SK-N-SH (cell line): ENCODE measurements at regions not wholly inside any gene's neighbourhood (a gene's known extent, or its start where the extent isn't known, plus 50 kb on each side); places are given as distances from the start of the nearest gene placed in this dataset.

Experiments used
- CTCF ChIA-PET: fragments of 300-600, 350-600 bp; formaldehyde crosslinking; extraction: SDS; loops from one replicate; lab custom pipeline; 2021; lab: Yijun Ruan, JAX
- POLR2A ChIA-PET: fragments of 350-600 bp; sonication (Branson Sonifier 250); formaldehyde crosslinking; extraction: SDS; loops from one replicate; lab custom pipeline; 2020; ENCODE audit warnings: antibody characterized with exemption, inconsistent platforms; lab: Yijun Ruan, JAX
- DNase-seq: peaks from one replicate; pipeline ENCODE4 v3.0.0; 2012
- H2AFZ ChIP-seq: fragments of 200-600 bp; sonication (generic); 2 replicates; pipeline ENCODE4 v1.8.1; 2016; ENCODE audit warnings: antibody characterized with exemption, mild to moderate bottlenecking, low read depth
- H3F3A ChIP-seq: fragments of 200-600 bp; sonication (generic); replicated peaks from 2 replicates; pipeline ENCODE3; 2016; ENCODE audit warnings: antibody characterized with exemption, mild to moderate bottlenecking; ENCODE audit not compliant: insufficient read depth
- H3K27ac ChIP-seq, 2 experiments: fragments of 200-500 bp in 1 of 2; fragments of 200-600 bp in 1 of 2; sonication (Bioruptor generic) in 1 of 2; sonication (generic), shearing (Covaris generic) in 1 of 2; 2 replicates each; pipeline versions ENCODE4 v1.5.1 to v1.6.1; 2014 to 2016; ENCODE audit warnings: low read depth in 2 of 2, inconsistent platforms in 1 of 2, low read length in 1 of 2, mild to moderate bottlenecking in 1 of 2, mixed read lengths in 1 of 2
- H3K27me3 ChIP-seq: fragments of 200-600 bp; sonication (generic), shearing (Covaris generic); 2 replicates; pipeline ENCODE4 v1.6.1; 2016; ENCODE audit warnings: mixed run types; ENCODE audit not compliant: insufficient read depth
- H3K36me3 ChIP-seq, 2 experiments: fragments of 200-500 bp in 1 of 2; fragments of 200-600 bp in 1 of 2; sonication (Bioruptor generic) in 1 of 2; sonication (generic) in 1 of 2; replicated peaks in 1 of 2; 2 replicates each; pipeline versions ENCODE3 to v1.5.1; 2014 to 2016; ENCODE audit warnings: low read length in 1 of 2, mild to moderate bottlenecking in 1 of 2; ENCODE audit not compliant: insufficient read depth in 2 of 2, control insufficient read depth in 1 of 2
- H3K4me1 ChIP-seq, 2 experiments: fragments of 200-500 bp in 1 of 2; fragments of 200-600 bp in 1 of 2; sonication (Bioruptor generic) in 1 of 2; sonication (generic), shearing (Covaris generic) in 1 of 2; 2 replicates each; pipeline versions ENCODE4 v1.5.1 to v1.6.1; 2014 to 2016; ENCODE audit warnings: low read depth in 1 of 2, low read length in 1 of 2, mixed run types in 1 of 2; ENCODE audit not compliant: insufficient read depth in 2 of 2, control insufficient read depth in 1 of 2
- H3K4me2 ChIP-seq: fragments of 200-600 bp; sonication (generic), shearing (Covaris generic); 2 replicates; pipeline ENCODE4 v1.6.1; 2017; ENCODE audit warnings: mixed run types
- H3K4me3 ChIP-seq, 2 experiments: fragments of 200-500 bp in 1 of 2; fragments of 200-600 bp in 1 of 2; sonication (Bioruptor generic) in 1 of 2; sonication (generic), shearing (Covaris generic) in 1 of 2; 2 replicates each; pipeline versions ENCODE4 v1.5.1 to v1.8.1; 2014 to 2016; ENCODE audit warnings: low read depth in 2 of 2, inconsistent platforms in 1 of 2, low read length in 1 of 2, mild to moderate bottlenecking in 1 of 2, mixed read lengths in 1 of 2, moderate library complexity in 1 of 2
- H3K79me2 ChIP-seq: fragments of 200-600 bp; sonication (generic); 2 replicates; pipeline ENCODE4 v1.8.1; 2017; ENCODE audit warnings: mild to moderate bottlenecking; ENCODE audit not compliant: insufficient read depth
- H3K9ac ChIP-seq: fragments of 200-600 bp; sonication (generic); 2 replicates; pipeline ENCODE4 v1.6.1; 2017; ENCODE audit warnings: mixed run types
- H3K9me2 ChIP-seq: fragments of 200-600 bp; sonication (generic); 2 replicates; pipeline ENCODE4 v1.6.1; 2017; ENCODE audit warnings: mixed run types
- H3K9me3 ChIP-seq: fragments of 200-600 bp; sonication (generic); 2 replicates; pipeline ENCODE4 v1.6.1; 2017; ENCODE audit warnings: mixed run types, mild to moderate bottlenecking, moderate library complexity
- H4K20me1 ChIP-seq: fragments of 200-600 bp; sonication (generic); 2 replicates; pipeline ENCODE4 v1.6.1; 2017; ENCODE audit warnings: mild to moderate bottlenecking, mixed run types; ENCODE audit not compliant: insufficient read depth
- CHD2 ChIP-seq: fragments of 150-350 bp; IDR thresholded peaks from 2 replicates; pipeline ENCODE4 v1.6.1; 2018; ENCODE audit warnings: low read length; ENCODE audit not compliant: partially characterized antibody
- ELF1 ChIP-seq: IDR thresholded peaks from 2 replicates; pipeline ENCODE4 v1.4.0; 2012
- EP300 ChIP-seq, 2 experiments: IDR thresholded peaks; 2 replicates each; pipeline versions ENCODE4 v1.4.0 to v1.6.1; 2012; ENCODE audit warnings: borderline replicate concordance in 1 of 2, low read depth in 1 of 2, low read length in 1 of 2
- FOXJ3 ChIP-seq: sonication (generic); formaldehyde crosslinking; IDR thresholded peaks from 2 replicates; pipeline ENCODE4 v1.5.1; 2020; ENCODE audit warnings: mild to moderate bottlenecking, missing genetic modification reagents
- FOXM1 ChIP-seq: IDR thresholded peaks from 2 replicates; pipeline ENCODE4 v1.4.0; 2012; ENCODE audit warnings: low read depth, mild to moderate bottlenecking
- GATA2 ChIP-seq: sonication (generic); formaldehyde crosslinking; IDR thresholded peaks from 2 replicates; pipeline ENCODE4 v1.5.0; 2020; ENCODE audit warnings: mild to moderate bottlenecking, missing genetic modification reagents
- JUND ChIP-seq: IDR thresholded peaks from 2 replicates; pipeline ENCODE4 v1.4.0; 2012
- MXI1 ChIP-seq: IDR thresholded peaks from 2 replicates; pipeline ENCODE4 v1.6.1; 2012; ENCODE audit warnings: mild to moderate bottlenecking, low read depth, low read length, improper control_type of control experiment
- NRF1 ChIP-seq: IDR thresholded peaks from 2 replicates; pipeline ENCODE4 v1.6.1; 2012; ENCODE audit warnings: low read depth, mild to moderate bottlenecking, low read length
- POLR2AphosphoS5 ChIP-seq: IDR thresholded peaks from 2 replicates; pipeline ENCODE4 v1.6.1; 2012; ENCODE audit warnings: low read depth, low read length
- RAD21 ChIP-seq: IDR thresholded peaks from 2 replicates; pipeline ENCODE4 v1.6.1; 2012; ENCODE audit warnings: mild to moderate bottlenecking, low read length
- RCOR1 ChIP-seq: fragments of 150-350 bp; IDR thresholded peaks from 2 replicates; pipeline ENCODE4 v1.6.1; 2017; ENCODE audit warnings: antibody characterized with exemption, low read length
- REST ChIP-seq: IDR thresholded peaks from 2 replicates; pipeline ENCODE4 v1.6.1; 2012; ENCODE audit warnings: mild to moderate bottlenecking, low read depth, low read length, moderate library complexity
- RFX5 ChIP-seq: IDR thresholded peaks from 2 replicates; pipeline ENCODE4 v1.6.1; 2012; ENCODE audit warnings: mild to moderate bottlenecking, improper control_type of control experiment, low read length
- TAF1 ChIP-seq: IDR thresholded peaks from 2 replicates; pipeline ENCODE4 v1.6.1; 2012; ENCODE audit warnings: low read depth, mild to moderate bottlenecking, low read length, moderate library complexity, borderline replicate concordance
- TCF12 ChIP-seq: IDR thresholded peaks from 2 replicates; pipeline ENCODE4 v1.4.0; 2012
- TEAD4 ChIP-seq: IDR thresholded peaks from 2 replicates; pipeline ENCODE4 v1.4.0; 2012; ENCODE audit warnings: mild to moderate bottlenecking, borderline replicate concordance; ENCODE audit not compliant: insufficient read depth
- WGBS: methylation state at CpG from one replicate; pipeline ENCODE4 v1.1.6; 2017; ENCODE audit warnings: low lambda C conversion rate; 5-methylcytosine and 5-hydroxymethylcytosine counted together
- TF ChIP-seq, protein P1 (sequence below): IDR thresholded peaks from 2 replicates; pipeline ENCODE4 v1.4.0; 2012; ENCODE audit warnings: low read depth, borderline replicate concordance
- TF ChIP-seq, protein P2 (sequence below): fragments of 150-350 bp; IDR thresholded peaks from 2 replicates; pipeline ENCODE4 v1.6.1; 2017; ENCODE audit warnings: antibody characterized with exemption, low read length, low read depth, borderline replicate concordance

GRCh38 chr12:30111719-30112118, 328.0 kb upstream of the TMTC1 start:
- ChIA-PET CTCF (no interaction called here), POLR2A (no interaction called here)
- peaks cover 0 to 11% of the 10 kb centered on the region in 2 experiments; a peak in 3 of 4 replicates for H3K4me1 ChIP-seq
- no peaks in the 10 kb centered on the region for H3K9me2 ChIP-seq
- H3K9ac ChIP-seq, result no peak overlapping the region
- no peaks in the 10 kb centered on the region for H4K20me1 ChIP-seq
- H3K4me3 ChIP-seq, result no peak overlapping the region
- no peaks in the 10 kb centered on the region for H3K9me3 ChIP-seq
- H3F3A ChIP-seq, result no peaks in the 10 kb centered on the region
- H3K27me3 ChIP-seq, result no peaks in the 10 kb centered on the region
- peak overlapping the region in 1 of 2 experiments; percentile 62; a peak in 2 of 4 replicates for H3K27ac ChIP-seq
- no peaks in the 10 kb centered on the region for H3K36me3 ChIP-seq
- H3K79me2 ChIP-seq, result no peaks in the 10 kb centered on the region
- peak; percentile 78 for DNase-seq
- no peak overlapping the region for H2AFZ ChIP-seq
- no peak overlapping the region for H3K4me2 ChIP-seq
- peak; percentile 59; the same call in 1 of the 2 replicates for TF ChIP-seq MXI1
- peak in 1 of 2 experiments; percentile 88; a peak in 2 of 4 replicates for TF ChIP-seq EP300 (IDR thresholded peaks at IDR 0.05; ENCODE audit: borderline replicate concordance in 1 of 2, low read depth in 1 of 2, low read length in 1 of 2)
- TF ChIP-seq JUND, result no peak
- peak; percentile 98 for TF ChIP-seq RCOR1
- peak; percentile 71 for TF ChIP-seq CHD2
- no peak for TF ChIP-seq TEAD4
- no peak for TF ChIP-seq ELF1
- no peak for TF ChIP-seq RFX5
- TF ChIP-seq GATA2 (CRISPR knock-in tag), result peak; percentile 88
- TF ChIP-seq TCF12, result peak; percentile 36; the same call in 1 of the 2 replicates
- no peak for TF ChIP-seq REST
- peak; percentile 33 for TF ChIP-seq RAD21
- TF ChIP-seq FOXJ3 (CRISPR knock-in tag), result peak; percentile 80
- WGBS, result 3% methylated on average over 2 of the region's 2 CpGs

DNA sequence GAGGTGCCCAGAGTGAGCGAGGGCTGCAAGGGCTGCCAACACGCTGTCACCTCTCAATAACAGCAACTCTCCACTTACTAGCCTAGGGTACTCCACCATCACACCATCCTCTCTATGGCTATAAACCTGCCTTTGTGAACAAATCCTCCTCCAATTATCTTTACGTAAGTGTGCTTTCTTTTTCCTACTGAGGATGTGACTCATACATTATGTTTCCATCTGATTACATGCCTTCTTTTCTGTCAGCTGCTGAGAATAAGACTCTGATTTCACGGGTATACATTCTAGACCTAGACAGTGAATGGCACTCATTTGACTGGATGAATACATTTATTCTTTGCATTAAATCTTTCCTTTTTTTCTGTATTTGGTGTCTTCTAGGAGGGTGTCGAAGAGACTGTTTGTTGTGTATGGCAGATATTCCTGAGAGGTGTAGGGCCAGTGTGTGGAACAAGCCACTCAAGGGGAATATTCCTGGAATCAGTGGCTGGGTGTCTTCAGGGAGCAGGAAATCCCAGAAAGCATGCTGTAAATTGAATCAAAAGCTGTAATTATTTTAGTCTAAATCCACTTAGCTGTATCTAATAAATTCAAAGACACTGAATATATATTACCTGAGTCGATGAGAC, 327.3 kb upstream of the TMTC1 start:
- Histone ChIP-seq H3F3A (no peaks in the 10 kb centered on the region), H3K9me3 (no peaks in the 10 kb centered on the region), H2AFZ (no peak overlapping the region), H3K4me2 (peak overlapping the region; percentile 54; the same call in 1 of the 2 replicates), H3K79me2 (no peaks in the 10 kb centered on the region), H3K27ac (peak overlapping the region in 1 of 2 experiments; percentile 62; a peak in 2 of 4 replicates), H3K9ac (no peak overlapping the region), H3K9me2 (no peaks in the 10 kb centered on the region), H3K4me3 (no peak overlapping the region), H4K20me1 (no peaks in the 10 kb centered on the region), H3K27me3 (no peaks in the 10 kb centered on the region), H3K36me3 (no peaks in the 10 kb centered on the region), H3K4me1 (peaks cover 0 to 11% of the 10 kb centered on the region in 2 experiments; a peak in 3 of 4 replicates)
- ChIA-PET POLR2A (no interaction called here), CTCF (interaction anchor here (1.4 kb wide), 1 partner anchor 10 kb away, joined by 3 read pairs; no protein-coding TSS in a partner anchor)
- peak; percentile 19 for DNase-seq
- TF ChIP-seq RAD21 (no peak), MXI1 (no peak), TAF1 (no peak), FOXJ3 (CRISPR knock-in tag) (no peak), RFX5 (no peak), ELF1 (no peak), NRF1 (no peak), POLR2AphosphoS5 (no peak), FOXM1 (no peak)
- TF ChIP-seq, protein P1, sequence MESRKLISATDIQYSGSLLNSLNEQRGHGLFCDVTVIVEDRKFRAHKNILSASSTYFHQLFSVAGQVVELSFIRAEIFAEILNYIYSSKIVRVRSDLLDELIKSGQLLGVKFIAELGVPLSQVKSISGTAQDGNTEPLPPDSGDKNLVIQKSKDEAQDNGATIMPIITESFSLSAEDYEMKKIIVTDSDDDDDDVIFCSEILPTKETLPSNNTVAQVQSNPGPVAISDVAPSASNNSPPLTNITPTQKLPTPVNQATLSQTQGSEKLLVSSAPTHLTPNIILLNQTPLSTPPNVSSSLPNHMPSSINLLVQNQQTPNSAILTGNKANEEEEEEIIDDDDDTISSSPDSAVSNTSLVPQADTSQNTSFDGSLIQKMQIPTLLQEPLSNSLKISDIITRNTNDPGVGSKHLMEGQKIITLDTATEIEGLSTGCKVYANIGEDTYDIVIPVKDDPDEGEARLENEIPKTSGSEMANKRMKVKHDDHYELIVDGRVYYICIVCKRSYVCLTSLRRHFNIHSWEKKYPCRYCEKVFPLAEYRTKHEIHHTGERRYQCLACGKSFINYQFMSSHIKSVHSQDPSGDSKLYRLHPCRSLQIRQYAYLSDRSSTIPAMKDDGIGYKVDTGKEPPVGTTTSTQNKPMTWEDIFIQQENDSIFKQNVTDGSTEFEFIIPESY, result no peak
- TF ChIP-seq, protein P2, sequence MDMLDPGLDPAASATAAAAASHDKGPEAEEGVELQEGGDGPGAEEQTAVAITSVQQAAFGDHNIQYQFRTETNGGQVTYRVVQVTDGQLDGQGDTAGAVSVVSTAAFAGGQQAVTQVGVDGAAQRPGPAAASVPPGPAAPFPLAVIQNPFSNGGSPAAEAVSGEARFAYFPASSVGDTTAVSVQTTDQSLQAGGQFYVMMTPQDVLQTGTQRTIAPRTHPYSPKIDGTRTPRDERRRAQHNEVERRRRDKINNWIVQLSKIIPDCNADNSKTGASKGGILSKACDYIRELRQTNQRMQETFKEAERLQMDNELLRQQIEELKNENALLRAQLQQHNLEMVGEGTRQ, result no peak
- 34% methylated on average over 5 of the region's 6 CpGs for WGBS
